ENCODE measurements at regions not wholly inside any gene's neighbourhood (a gene's known extent, or its start where the extent isn't known, plus 50 kb on each side); places are given as distances from the start of the nearest gene placed in this dataset.

- TF ChIP-seq CTCF (IDR thresholded peaks at IDR 0.05; ENCODE audit: insufficient read depth, low read depth, low read length), result peak; percentile 76
- no peak for TF ChIP-seq EZH2 (IDR thresholded peaks at IDR 0.05; ENCODE audit: insufficient read depth, low read length)
Measured at GRCh38 chr3:112734736-112735350, 93.9 kb upstream of the CCDC80 start.
